ENCODE measurements at regions not wholly inside any gene's neighbourhood (a gene's known extent, or its start where the extent isn't known, plus 50 kb on each side); places are given as distances from the start of the nearest gene placed in this dataset.

DNA sequence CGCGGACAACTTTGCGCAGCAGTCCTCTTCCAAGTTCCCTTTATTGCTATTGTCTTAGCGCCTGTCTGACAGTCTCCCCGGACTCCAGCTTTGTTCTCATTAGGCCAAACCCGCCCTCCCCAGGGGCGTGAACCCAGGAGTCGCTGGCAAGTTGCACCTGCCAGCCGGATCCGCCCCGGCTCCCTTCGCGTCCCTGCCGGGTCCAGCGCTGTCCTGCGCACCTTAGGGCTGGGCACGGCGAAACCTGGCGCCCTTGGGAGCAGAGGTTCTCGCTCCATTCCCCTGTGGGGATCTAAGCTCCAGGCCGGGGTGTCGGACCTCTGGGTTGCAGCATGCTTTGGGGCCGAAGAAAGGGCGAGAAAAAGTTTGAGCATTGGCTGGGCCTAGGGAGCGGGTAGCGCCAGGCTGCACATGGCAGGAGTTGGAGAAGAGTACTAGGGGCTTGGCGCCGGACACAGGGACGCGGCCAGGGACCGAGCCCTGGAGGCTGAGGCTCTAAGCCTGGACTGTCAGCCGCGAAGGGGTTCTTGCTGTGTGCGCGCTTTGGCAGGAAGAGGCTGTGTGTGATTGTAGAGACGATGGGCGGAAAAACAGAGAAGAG is 335.1 kb upstream of the THRB start:
- in situ Hi-C loops (cut with HindIII; ENCODE audit: low pct_unique_long_range_greater_than_20kb, low sequenced_read_pairs) = no loop called here
- H3K4me3 ChIP-seq (ENCODE audit: low read depth in 2 of 2, low read length in 2 of 2) = peak overlapping the region; percentile 19 to 42
- DNase-seq (ENCODE audit: low read depth, low spot score) (no peak), ATAC-seq (peak; percentile 78)
- ChIA-PET CTCF (no interaction called here), POLR2A (no interaction called here)
- no peaks in the 10 kb centered on the region for H3K4me1 ChIP-seq (ENCODE audit: control insufficient read depth, insufficient read depth, low read length)
- no peaks in the 10 kb centered on the region for H3K9me3 ChIP-seq (ENCODE audit: control insufficient read depth, insufficient read depth, low read depth, low read length)
- no peak overlapping the region for H3K27ac ChIP-seq (ENCODE audit: low read length)
- H3K27me3 ChIP-seq (ENCODE audit: control insufficient read depth, insufficient read depth, low read length) = peaks cover 8% of the 10 kb centered on the region
- TF ChIP-seq, protein P1, sequence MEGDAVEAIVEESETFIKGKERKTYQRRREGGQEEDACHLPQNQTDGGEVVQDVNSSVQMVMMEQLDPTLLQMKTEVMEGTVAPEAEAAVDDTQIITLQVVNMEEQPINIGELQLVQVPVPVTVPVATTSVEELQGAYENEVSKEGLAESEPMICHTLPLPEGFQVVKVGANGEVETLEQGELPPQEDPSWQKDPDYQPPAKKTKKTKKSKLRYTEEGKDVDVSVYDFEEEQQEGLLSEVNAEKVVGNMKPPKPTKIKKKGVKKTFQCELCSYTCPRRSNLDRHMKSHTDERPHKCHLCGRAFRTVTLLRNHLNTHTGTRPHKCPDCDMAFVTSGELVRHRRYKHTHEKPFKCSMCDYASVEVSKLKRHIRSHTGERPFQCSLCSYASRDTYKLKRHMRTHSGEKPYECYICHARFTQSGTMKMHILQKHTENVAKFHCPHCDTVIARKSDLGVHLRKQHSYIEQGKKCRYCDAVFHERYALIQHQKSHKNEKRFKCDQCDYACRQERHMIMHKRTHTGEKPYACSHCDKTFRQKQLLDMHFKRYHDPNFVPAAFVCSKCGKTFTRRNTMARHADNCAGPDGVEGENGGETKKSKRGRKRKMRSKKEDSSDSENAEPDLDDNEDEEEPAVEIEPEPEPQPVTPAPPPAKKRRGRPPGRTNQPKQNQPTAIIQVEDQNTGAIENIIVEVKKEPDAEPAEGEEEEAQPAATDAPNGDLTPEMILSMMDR (IDR thresholded peaks at IDR 0.05) = no peak
- TF ChIP-seq, protein P2, sequence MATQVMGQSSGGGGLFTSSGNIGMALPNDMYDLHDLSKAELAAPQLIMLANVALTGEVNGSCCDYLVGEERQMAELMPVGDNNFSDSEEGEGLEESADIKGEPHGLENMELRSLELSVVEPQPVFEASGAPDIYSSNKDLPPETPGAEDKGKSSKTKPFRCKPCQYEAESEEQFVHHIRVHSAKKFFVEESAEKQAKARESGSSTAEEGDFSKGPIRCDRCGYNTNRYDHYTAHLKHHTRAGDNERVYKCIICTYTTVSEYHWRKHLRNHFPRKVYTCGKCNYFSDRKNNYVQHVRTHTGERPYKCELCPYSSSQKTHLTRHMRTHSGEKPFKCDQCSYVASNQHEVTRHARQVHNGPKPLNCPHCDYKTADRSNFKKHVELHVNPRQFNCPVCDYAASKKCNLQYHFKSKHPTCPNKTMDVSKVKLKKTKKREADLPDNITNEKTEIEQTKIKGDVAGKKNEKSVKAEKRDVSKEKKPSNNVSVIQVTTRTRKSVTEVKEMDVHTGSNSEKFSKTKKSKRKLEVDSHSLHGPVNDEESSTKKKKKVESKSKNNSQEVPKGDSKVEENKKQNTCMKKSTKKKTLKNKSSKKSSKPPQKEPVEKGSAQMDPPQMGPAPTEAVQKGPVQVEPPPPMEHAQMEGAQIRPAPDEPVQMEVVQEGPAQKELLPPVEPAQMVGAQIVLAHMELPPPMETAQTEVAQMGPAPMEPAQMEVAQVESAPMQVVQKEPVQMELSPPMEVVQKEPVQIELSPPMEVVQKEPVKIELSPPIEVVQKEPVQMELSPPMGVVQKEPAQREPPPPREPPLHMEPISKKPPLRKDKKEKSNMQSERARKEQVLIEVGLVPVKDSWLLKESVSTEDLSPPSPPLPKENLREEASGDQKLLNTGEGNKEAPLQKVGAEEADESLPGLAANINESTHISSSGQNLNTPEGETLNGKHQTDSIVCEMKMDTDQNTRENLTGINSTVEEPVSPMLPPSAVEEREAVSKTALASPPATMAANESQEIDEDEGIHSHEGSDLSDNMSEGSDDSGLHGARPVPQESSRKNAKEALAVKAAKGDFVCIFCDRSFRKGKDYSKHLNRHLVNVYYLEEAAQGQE (IDR thresholded peaks at IDR 0.05; ENCODE audit: insufficient read depth in 1 of 2, low read depth in 2 of 2, low read length in 1 of 2) = no peak
- TF ChIP-seq POLR2AphosphoS5 (IDR thresholded peaks at IDR 0.05; ENCODE audit: low read depth, low read length) = no peak
- no peak for TF ChIP-seq TCF7L2 (IDR thresholded peaks at IDR 0.05; ENCODE audit: low read depth, low read length)
- TF ChIP-seq SIN3A (IDR thresholded peaks at IDR 0.05; ENCODE audit: borderline replicate concordance, insufficient read depth, low read depth, low read length) = no peak
- BruUV-seq (replicated peaks) = no TSS peak
- H3K36me3 ChIP-seq (ENCODE audit: control insufficient read depth, insufficient read depth, low read length) = no peaks in the 10 kb centered on the region
- intact Hi-C loops (cut with micrococcal nuclease; ENCODE audit: unreplicated experiment) = no loop called here

DNA sequence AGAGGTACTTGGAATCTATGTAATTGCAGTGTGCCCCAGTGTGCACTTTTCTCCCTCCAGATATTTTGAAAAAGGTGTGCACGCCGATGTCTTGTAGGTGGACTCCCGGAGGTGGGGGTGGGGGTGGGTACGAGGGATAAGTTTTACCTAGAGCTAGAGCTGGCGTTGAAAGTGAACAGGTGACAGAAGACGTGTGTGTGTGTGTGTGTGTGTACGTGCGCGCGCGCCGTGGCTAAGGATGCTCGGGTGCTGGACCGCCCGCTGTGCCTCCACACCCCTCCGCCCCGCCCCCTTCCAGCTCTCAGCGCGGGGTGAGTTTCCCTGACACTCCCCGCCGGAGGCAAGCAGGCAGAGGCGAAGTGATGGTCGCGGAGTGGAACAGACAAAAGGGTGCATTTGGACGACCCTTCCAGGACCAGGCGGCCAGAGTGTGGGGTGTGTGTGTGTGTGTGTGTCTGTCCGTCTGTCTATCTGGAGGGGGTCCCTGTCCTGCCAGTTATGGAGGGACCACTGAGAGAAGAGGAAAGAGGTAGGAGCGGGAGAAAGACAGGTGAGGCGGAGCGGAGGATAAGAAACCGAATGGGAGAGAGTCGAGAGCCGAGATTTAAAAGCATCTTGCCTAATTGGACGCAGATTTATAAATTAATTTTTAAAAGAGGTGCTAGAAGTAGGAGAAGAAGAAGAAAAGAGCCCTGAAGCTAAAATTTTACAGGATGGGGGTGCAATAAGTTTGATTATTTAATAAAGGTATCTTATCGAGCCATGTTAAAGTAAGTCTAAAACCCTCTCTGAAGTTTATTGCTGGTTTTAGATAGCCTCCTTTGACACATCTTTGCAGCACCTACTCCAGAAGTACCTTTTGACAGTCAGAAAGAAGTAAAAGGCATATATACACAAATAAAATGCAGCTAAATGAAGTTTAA is 335.8 kb upstream of the THRB start:
- no peaks in the 10 kb centered on the region for H3K36me3 ChIP-seq (ENCODE audit: control insufficient read depth, insufficient read depth, low read length)
- H3K4me1 ChIP-seq (ENCODE audit: control insufficient read depth, insufficient read depth, low read length) = no peaks in the 10 kb centered on the region
- H3K27me3 ChIP-seq (ENCODE audit: control insufficient read depth, insufficient read depth, low read length) = peaks cover 8% of the 10 kb centered on the region
- H3K9me3 ChIP-seq (ENCODE audit: control insufficient read depth, insufficient read depth, low read depth, low read length) = no peaks in the 10 kb centered on the region
- no TSS peak for BruUV-seq (replicated peaks)
- intact Hi-C loops (cut with micrococcal nuclease; ENCODE audit: unreplicated experiment) (no loop called here), in situ Hi-C loops (cut with HindIII; ENCODE audit: low pct_unique_long_range_greater_than_20kb, low sequenced_read_pairs) (no loop called here)
- CTCF ChIA-PET = no interaction called here
- POLR2A ChIA-PET = no interaction called here
- DNase-seq (ENCODE audit: low read depth, low spot score) (no peak), ATAC-seq (no peak)
- peak overlapping the region in 1 of 2 experiments; percentile 19; a peak in 2 of 4 replicates for H3K4me3 ChIP-seq (ENCODE audit: low read depth in 2 of 2, low read length in 2 of 2)
- no peak overlapping the region for H3K27ac ChIP-seq (ENCODE audit: low read length)
- no peak for TF ChIP-seq POLR2AphosphoS5 (IDR thresholded peaks at IDR 0.05; ENCODE audit: low read depth, low read length)
- TF ChIP-seq, protein P2 (IDR thresholded peaks at IDR 0.05; ENCODE audit: insufficient read depth in 1 of 2, low read depth in 2 of 2, low read length in 1 of 2) = no peak
- no peak for TF ChIP-seq SIN3A (IDR thresholded peaks at IDR 0.05; ENCODE audit: borderline replicate concordance, insufficient read depth, low read depth, low read length)
- TF ChIP-seq TCF7L2 (IDR thresholded peaks at IDR 0.05; ENCODE audit: low read depth, low read length) = no peak
- TF ChIP-seq, protein P1 (IDR thresholded peaks at IDR 0.05) = no peak
